PFSK-1 (cell line): ENCODE measurements at regions not wholly inside any gene's neighbourhood (a gene's known extent, or its start where the extent isn't known, plus 50 kb on each side); places are given as distances from the start of the nearest gene placed in this dataset.

Experiments used
- FOXP2 ChIP-seq: optimal IDR thresholded peaks from 2 replicates; pipeline ENCODE3; 2011; ENCODE audit warnings: borderline replicate concordance, control low read depth, inconsistent platforms; ENCODE audit not compliant: insufficient read depth; ENCODE audit errors: extremely low read length, extremely low read depth
- POLR2AphosphoS5 ChIP-seq: IDR thresholded peaks from 2 replicates; pipeline ENCODE4 v1.6.1; 2012; ENCODE audit warnings: low read depth, mild to moderate bottlenecking, control low read depth, low read length, moderate library complexity
- SIN3A ChIP-seq: IDR thresholded peaks from 2 replicates; pipeline ENCODE4 v1.6.1; 2012; ENCODE audit warnings: mild to moderate bottlenecking, low read length, moderate library complexity, borderline replicate concordance; ENCODE audit not compliant: insufficient read depth
- TAF1 ChIP-seq: IDR thresholded peaks from 2 replicates; pipeline ENCODE4 v1.6.1; 2012; ENCODE audit warnings: low read length, control low read depth, borderline replicate concordance; ENCODE audit not compliant: insufficient read depth
- TF ChIP-seq, protein P1 (sequence below), 2 experiments: IDR thresholded peaks; 2 replicates each; pipeline versions ENCODE4 v1.6.1 to v1.8.0; 2011 to 2012; ENCODE audit warnings: low read depth in 2 of 2, low read length in 2 of 2, control low read depth in 1 of 2, inconsistent platforms in 1 of 2, mild to moderate bottlenecking in 1 of 2, moderate library complexity in 1 of 2; ENCODE audit not compliant: insufficient read depth in 1 of 2

- TF ChIP-seq SIN3A = no peak
Measured at GRCh38 chr2:64786343-64787018, 132.8 kb upstream of the SERTAD2 start.

GRCh38 chr2:64787019-64787365, 133.3 kb upstream of the SERTAD2 start:
- TF ChIP-seq TAF1 (no peak), FOXP2 (no peak), POLR2AphosphoS5 (no peak), SIN3A (no peak)
- TF ChIP-seq, protein P1, sequence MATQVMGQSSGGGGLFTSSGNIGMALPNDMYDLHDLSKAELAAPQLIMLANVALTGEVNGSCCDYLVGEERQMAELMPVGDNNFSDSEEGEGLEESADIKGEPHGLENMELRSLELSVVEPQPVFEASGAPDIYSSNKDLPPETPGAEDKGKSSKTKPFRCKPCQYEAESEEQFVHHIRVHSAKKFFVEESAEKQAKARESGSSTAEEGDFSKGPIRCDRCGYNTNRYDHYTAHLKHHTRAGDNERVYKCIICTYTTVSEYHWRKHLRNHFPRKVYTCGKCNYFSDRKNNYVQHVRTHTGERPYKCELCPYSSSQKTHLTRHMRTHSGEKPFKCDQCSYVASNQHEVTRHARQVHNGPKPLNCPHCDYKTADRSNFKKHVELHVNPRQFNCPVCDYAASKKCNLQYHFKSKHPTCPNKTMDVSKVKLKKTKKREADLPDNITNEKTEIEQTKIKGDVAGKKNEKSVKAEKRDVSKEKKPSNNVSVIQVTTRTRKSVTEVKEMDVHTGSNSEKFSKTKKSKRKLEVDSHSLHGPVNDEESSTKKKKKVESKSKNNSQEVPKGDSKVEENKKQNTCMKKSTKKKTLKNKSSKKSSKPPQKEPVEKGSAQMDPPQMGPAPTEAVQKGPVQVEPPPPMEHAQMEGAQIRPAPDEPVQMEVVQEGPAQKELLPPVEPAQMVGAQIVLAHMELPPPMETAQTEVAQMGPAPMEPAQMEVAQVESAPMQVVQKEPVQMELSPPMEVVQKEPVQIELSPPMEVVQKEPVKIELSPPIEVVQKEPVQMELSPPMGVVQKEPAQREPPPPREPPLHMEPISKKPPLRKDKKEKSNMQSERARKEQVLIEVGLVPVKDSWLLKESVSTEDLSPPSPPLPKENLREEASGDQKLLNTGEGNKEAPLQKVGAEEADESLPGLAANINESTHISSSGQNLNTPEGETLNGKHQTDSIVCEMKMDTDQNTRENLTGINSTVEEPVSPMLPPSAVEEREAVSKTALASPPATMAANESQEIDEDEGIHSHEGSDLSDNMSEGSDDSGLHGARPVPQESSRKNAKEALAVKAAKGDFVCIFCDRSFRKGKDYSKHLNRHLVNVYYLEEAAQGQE (IDR thresholded peaks at IDR 0.05; ENCODE audit: insufficient read depth in 1 of 2, low read depth in 2 of 2, low read length in 2 of 2) = no peak

DNA sequence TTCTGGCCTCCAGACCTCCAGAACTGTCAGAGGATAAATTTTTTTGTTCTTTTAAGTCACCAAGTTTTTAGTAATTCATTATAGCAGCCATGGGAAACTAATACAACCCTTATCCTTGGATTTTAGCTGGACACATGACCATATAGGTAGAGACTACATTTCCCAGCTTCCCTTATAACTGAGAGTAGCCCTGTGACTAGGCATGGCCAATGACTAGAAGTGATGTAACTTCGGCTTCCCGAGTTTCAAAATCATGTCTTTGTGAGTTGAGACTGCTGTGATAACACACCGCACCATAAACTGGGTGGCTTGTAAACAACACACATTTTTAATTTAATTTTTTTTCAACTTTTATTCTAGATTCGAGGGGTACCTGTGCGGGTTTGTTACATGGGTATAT, 134.0 kb upstream of the SERTAD2 start:
- no peak for TF ChIP-seq FOXP2
- TF ChIP-seq POLR2AphosphoS5 = no peak
- no peak for TF ChIP-seq SIN3A
- TF ChIP-seq, protein P1 (IDR thresholded peaks at IDR 0.05; ENCODE audit: insufficient read depth in 1 of 2, low read depth in 2 of 2, low read length in 2 of 2) = no peak

DNA sequence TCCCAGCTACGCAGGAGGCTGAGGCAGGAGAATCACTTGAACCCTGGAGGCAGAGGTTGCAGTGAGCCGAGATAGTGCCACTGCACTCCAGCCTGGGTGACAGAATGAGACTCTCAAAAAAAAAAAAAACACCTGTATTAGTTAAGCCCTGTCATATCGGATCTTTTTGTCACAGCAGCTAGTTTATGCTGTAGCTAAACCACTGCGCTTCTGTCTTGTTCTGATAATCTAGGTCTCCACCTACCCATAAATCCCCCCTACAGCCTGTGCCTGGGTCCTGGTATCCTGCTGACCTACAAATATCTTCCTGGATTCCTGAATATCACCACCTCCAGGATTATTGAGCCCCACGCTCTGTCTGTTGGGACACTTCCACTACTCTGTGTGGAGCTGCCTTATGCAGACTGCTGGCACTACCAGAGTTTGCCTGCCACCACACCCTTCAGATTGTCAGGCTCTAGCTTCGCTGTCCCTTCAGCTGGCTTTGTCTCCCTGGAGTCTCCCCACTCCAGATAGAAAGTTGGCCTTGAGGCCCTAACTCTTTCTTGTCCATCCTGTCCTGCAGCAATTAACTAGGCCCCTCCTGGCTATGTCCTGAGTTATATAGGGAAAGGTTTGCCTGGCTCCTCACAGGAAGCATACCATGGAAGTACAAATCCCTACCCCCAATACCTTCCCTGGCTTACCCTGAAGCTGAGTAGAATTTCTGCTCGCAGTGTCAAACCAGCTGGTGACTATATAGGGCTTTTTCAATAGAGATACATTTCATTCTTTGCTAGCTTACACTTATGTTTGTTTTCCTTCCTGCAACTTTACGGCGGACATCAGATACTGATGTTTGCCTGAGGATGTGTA, 136.0 kb upstream of the SERTAD2 start:
- no peak for TF ChIP-seq POLR2AphosphoS5
- no peak for TF ChIP-seq SIN3A
- TF ChIP-seq TAF1 = no peak

DNA sequence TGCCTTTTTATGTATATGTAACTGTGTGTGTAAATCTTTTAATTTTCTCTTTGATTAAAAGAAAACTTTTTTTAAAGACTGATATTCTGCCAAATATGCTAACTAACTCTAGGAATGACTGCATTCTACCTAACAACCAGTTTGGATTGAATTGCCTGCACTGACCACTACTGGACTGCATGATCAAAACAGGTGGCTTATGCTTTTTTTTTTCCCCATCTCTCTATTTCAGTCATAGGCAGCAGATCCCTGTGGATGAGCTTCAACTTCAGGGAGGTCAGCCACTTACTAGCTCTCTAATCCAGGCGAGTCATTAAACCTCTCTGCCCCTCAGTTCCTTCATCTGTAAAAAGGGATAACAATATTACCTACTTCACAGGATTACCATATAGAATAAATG, 138.6 kb upstream of the SERTAD2 start:
- no peak for TF ChIP-seq FOXP2
- TF ChIP-seq, protein P1 (IDR thresholded peaks at IDR 0.05; ENCODE audit: insufficient read depth in 1 of 2, low read depth in 2 of 2, low read length in 2 of 2) = no peak
- TF ChIP-seq POLR2AphosphoS5 = no peak

DNA sequence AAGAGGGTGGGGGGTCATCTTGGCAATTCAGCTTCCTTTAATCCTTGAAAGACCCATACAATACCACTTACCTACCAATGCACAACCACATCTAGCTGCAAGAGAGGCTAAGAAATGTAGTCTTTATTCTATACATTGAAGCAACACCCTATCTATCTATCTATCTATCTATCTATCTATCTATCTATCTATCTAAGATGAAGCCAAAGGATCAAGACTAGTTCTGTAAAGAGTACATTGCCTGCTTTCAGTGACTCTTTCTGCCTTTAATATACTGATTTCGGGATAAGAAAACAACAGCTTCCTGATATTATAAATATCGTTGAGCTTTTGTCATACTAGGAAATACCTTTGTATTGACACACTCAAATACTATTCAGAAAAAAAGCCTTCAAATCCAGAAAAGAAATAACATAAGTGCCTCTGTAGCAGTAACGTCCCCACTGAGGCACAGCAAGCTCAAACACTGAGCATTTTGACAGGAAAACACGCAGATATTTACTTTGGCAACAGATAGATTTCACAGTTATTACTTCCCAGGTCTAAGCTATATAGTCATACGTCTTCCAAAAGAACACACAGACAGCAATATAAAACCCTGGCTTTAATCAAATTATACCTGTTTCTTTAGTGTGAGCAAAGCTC, 139.4 kb upstream of the SERTAD2 start:
- TF ChIP-seq TAF1 = no peak
- no peak for TF ChIP-seq POLR2AphosphoS5
- no peak for TF ChIP-seq FOXP2
- TF ChIP-seq, protein P1 (IDR thresholded peaks at IDR 0.05; ENCODE audit: insufficient read depth in 1 of 2, low read depth in 2 of 2, low read length in 2 of 2) = no peak
- TF ChIP-seq SIN3A = no peak
